Endothelial cell of umbilical vein (primary cell): ENCODE measurements at regions not wholly inside any gene's neighbourhood (a gene's known extent, or its start where the extent isn't known, plus 50 kb on each side); places are given as distances from the start of the nearest gene placed in this dataset.

Experiments
- BruUV-seq: library from RNA; stranded (reverse); fragments of 400-500 nt; replicated peaks from 2 replicates; lab custom pipeline; 2021; lab: Mats Ljungman, UMichigan
- CTCF ChIA-PET: fragments of 300-600, 350-600 bp; sonication (Branson Sonifier 250); formaldehyde crosslinking; loops from one replicate; lab custom pipeline; 2021; ENCODE audit warnings: antibody characterized with exemption, inconsistent platforms; lab: Charles Lee
- POLR2A ChIA-PET: fragments of 300-600, 350-600 bp; sonication (Branson Sonifier 250); formaldehyde crosslinking; loops from one replicate; lab custom pipeline; 2021; ENCODE audit warnings: antibody characterized with exemption, inconsistent platforms; lab: Charles Lee
- DNase-seq: peaks from one replicate; pipeline ENCODE4 v3.0.0-alpha.2; 2011; ENCODE audit warnings: low read depth, low spot score
- FAIRE-seq: peaks from 2 replicates; lab custom pipeline; 2011; peaks lifted over from hg19 to GRCh38; lab: Jason Lieb, UNC
- H2AFZ ChIP-seq: 2 replicates; pipeline ENCODE4 v1.6.0; 2012; ENCODE audit warnings: low read depth, low read length, control low read depth, inconsistent platforms
- H3K27ac ChIP-seq: 2 replicates; pipeline ENCODE4 v1.5.1; 2011; ENCODE audit warnings: low read depth, mild to moderate bottlenecking, control low read depth, low read length, moderate library complexity; ENCODE audit not compliant: insufficient read depth
- H3K27me3 ChIP-seq, 2 experiments: 2 replicates each; pipeline versions ENCODE4 v1.6.0 to v1.6.1; 2011; ENCODE audit warnings: low read length in 2 of 2, mixed read lengths in 1 of 2; ENCODE audit not compliant: control insufficient read depth in 2 of 2, insufficient read depth in 2 of 2
- H3K36me3 ChIP-seq, 2 experiments: 2 replicates in 1 of 2; 3 replicates in 1 of 2; pipeline ENCODE4 v1.5.1; 2011; ENCODE audit warnings: low read length in 2 of 2, mild to moderate bottlenecking in 1 of 2, moderate library complexity in 1 of 2; ENCODE audit not compliant: control insufficient read depth in 2 of 2, insufficient read depth in 2 of 2; ENCODE audit errors: extremely low read depth in 1 of 2
- H3K4me1 ChIP-seq: 3 replicates; pipeline ENCODE4 v1.5.1; 2011; ENCODE audit warnings: mild to moderate bottlenecking, low read length; ENCODE audit not compliant: control insufficient read depth, insufficient read depth; ENCODE audit errors: extremely low read depth
- H3K4me2 ChIP-seq: 2 replicates; pipeline ENCODE4 v1.6.1; 2011; ENCODE audit warnings: low read length, control low read depth, mixed read lengths; ENCODE audit not compliant: insufficient read depth
- H3K4me3 ChIP-seq, 3 experiments: fragments of 200-600 bp in 1 of 3; sonication (generic), shearing (Covaris generic) in 1 of 3; replicated peaks in 1 of 3; 2 replicates each; pipeline ENCODE4 v1.5.1; 2011 to 2016; ENCODE audit warnings: control low read depth in 3 of 3, low read length in 3 of 3, mild to moderate bottlenecking in 2 of 3, inconsistent platforms in 1 of 3, low read depth in 1 of 3, moderate library complexity in 1 of 3; ENCODE audit not compliant: insufficient read depth in 1 of 3
- H3K79me2 ChIP-seq: 2 replicates; pipeline ENCODE4 v1.6.0; 2012; ENCODE audit warnings: low read length, inconsistent platforms; ENCODE audit not compliant: control insufficient read depth, insufficient read depth
- H3K9ac ChIP-seq: replicated peaks from 2 replicates; pipeline ENCODE3; 2011; ENCODE audit warnings: low read length, control low read depth; ENCODE audit not compliant: insufficient read depth; ENCODE audit errors: extremely low read depth
- H3K9me1 ChIP-seq: replicated peaks from 3 replicates; pipeline ENCODE4 v1.6.0; 2011; ENCODE audit warnings: mild to moderate bottlenecking, low read length; ENCODE audit not compliant: control insufficient read depth, insufficient read depth; ENCODE audit errors: extremely low read depth
- H3K9me3 ChIP-seq: replicated peaks from 2 replicates; pipeline ENCODE4 v1.5.1; 2012; ENCODE audit warnings: low read length, inconsistent platforms; ENCODE audit not compliant: control insufficient read depth, insufficient read depth
- H4K20me1 ChIP-seq: replicated peaks from 2 replicates; pipeline ENCODE3; 2011; ENCODE audit warnings: mild to moderate bottlenecking, low read length; ENCODE audit not compliant: control insufficient read depth, insufficient read depth; ENCODE audit errors: extremely low read depth
- EZH2 ChIP-seq: IDR thresholded peaks from 2 replicates; pipeline ENCODE4 v1.6.1; 2012; ENCODE audit warnings: borderline replicate concordance, low read depth, mild to moderate bottlenecking, moderate library complexity, low read length, inconsistent platforms; ENCODE audit not compliant: severe bottlenecking
- FOS ChIP-seq: IDR thresholded peaks from 2 replicates; pipeline ENCODE4 v1.6.1; 2011; ENCODE audit warnings: mild to moderate bottlenecking, low read length, moderate library complexity, borderline replicate concordance; ENCODE audit not compliant: insufficient read depth
- GATA2 ChIP-seq: IDR thresholded peaks from 2 replicates; pipeline ENCODE4 v1.7.0; 2011; ENCODE audit warnings: low read depth, mild to moderate bottlenecking, moderate library complexity, mixed read lengths, low read length; ENCODE audit not compliant: insufficient read length, insufficient read depth
- JUN ChIP-seq: IDR thresholded peaks from 2 replicates; pipeline ENCODE4 v1.6.1; 2011; ENCODE audit warnings: borderline replicate concordance, low read depth; ENCODE audit not compliant: insufficient read length, insufficient read depth
- MYC ChIP-seq: IDR thresholded peaks from one replicate; pipeline ENCODE4 v1.6.1; 2011; ENCODE audit warnings: mild to moderate bottlenecking, low read depth, low read length
- POLR2A ChIP-seq: IDR thresholded peaks from 2 replicates; pipeline ENCODE4 v1.6.1; 2012; ENCODE audit warnings: low read depth, mild to moderate bottlenecking, control low read depth, low read length
- POLR2AphosphoS5 ChIP-seq: IDR thresholded peaks from 2 replicates; pipeline ENCODE4 v1.6.1; 2012; ENCODE audit warnings: low read depth, mild to moderate bottlenecking, control low read depth, low read length, moderate library complexity; ENCODE audit not compliant: insufficient read depth
- dilution Hi-C: fragments of 300-500 bp; cut with MboI; formaldehyde crosslinking; loops from one replicate; pipeline ENCODE4 v1.15.0; 2019; ENCODE audit warnings: low sequenced_read_pairs; ENCODE audit not compliant: extremely low pct_ligation_motif_present
- intact Hi-C: fragments of 100-400 bp; cut with micrococcal nuclease; formaldehyde crosslinking; loops from one replicate; pipeline ENCODE4 v1.10.0; 2022
- TF ChIP-seq, protein P1 (sequence below): IDR thresholded peaks from 2 replicates; pipeline ENCODE4 v1.6.1; 2011; ENCODE audit not compliant: insufficient read depth, insufficient read length
- TF ChIP-seq, protein P2 (sequence below), 2 donors: IDR thresholded peaks; 1 replicate in 1 of 2; 2 replicates in 1 of 2; pipeline ENCODE4 v1.5.1; 2011; ENCODE audit warnings: low read length in 2 of 2, mild to moderate bottlenecking in 2 of 2, moderate library complexity in 2 of 2, control low read depth in 1 of 2, inconsistent platforms in 1 of 2, low read depth in 1 of 2; ENCODE audit not compliant: insufficient read depth in 1 of 2; ENCODE audit errors: extremely low read depth in 1 of 2

DNA sequence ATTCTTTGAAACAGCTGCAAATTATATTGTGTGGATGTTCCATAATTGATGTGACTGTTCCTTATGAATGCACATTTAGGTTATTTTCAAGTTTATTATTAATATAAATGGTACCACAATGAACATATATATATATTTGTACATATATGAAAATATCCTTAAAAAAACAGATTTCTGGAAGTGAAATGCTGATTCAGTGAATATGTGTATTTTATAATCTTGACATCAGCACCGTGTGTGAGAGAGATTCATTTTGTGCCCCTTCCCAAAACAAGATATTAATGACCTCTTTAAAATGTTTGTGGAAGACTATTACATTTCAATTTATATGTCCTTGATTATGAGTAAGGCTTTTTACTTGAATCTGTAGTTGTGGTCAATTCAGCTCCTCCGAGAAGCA, 75.7 kb upstream of the PTPRT start:
- TF ChIP-seq EZH2 (no peak), POLR2AphosphoS5 (no peak)
- H3K9me3 ChIP-seq, result peaks cover 2% of the 10 kb centered on the region
- H3K4me2 ChIP-seq, result no peak overlapping the region
- H3K36me3 ChIP-seq, result no peaks in the 10 kb centered on the region
- no peaks in the 10 kb centered on the region for H3K9me1 ChIP-seq
- no peaks in the 10 kb centered on the region for H3K79me2 ChIP-seq
- no peaks in the 10 kb centered on the region for H4K20me1 ChIP-seq
- no peak overlapping the region for H3K9ac ChIP-seq
- intact Hi-C loops, result no loop called here
- H3K4me3 ChIP-seq, result no peak overlapping the region
- dilution Hi-C loops, result no loop called here
- CTCF ChIA-PET, result no interaction called here
- POLR2A ChIA-PET, result no interaction called here
- H3K4me1 ChIP-seq, result no peaks in the 10 kb centered on the region
- FAIRE-seq (no peak), DNase-seq (no peak)
- no TSS peak for BruUV-seq
- H3K27ac ChIP-seq, result no peak overlapping the region
- no peaks in the 10 kb centered on the region for H3K27me3 ChIP-seq
- no peak overlapping the region for H2AFZ ChIP-seq

DNA sequence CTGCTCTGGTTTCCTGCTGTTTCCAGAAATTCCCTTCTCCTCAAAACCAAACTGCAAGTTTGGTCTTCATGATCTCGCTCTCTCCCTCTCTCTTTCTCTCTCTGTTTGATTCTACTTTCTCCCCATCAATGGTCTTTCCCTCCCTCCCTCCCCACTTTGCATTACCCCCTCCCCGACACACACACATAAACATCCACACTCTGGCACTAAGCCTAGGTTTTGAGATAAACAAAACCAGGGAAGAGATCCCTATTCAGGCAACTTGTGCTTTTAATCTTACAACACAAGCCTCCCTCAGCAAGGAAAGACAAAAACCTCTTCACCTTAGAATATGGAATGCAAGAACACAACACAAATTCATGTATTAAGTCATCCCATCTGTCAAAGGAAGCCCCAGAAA, 73.5 kb upstream of the PTPRT start:
- H2AFZ ChIP-seq, result no peak overlapping the region
- BruUV-seq, result no TSS peak
- H3K79me2 ChIP-seq, result no peaks in the 10 kb centered on the region
- TF ChIP-seq POLR2A, result no peak
- TF ChIP-seq, protein P1, sequence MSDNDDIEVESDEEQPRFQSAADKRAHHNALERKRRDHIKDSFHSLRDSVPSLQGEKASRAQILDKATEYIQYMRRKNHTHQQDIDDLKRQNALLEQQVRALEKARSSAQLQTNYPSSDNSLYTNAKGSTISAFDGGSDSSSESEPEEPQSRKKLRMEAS, result no peak
- TF ChIP-seq FOS, result no peak
- TF ChIP-seq GATA2, result no peak
- TF ChIP-seq JUN, result no peak
- no peak for TF ChIP-seq POLR2AphosphoS5
- TF ChIP-seq, protein P2, sequence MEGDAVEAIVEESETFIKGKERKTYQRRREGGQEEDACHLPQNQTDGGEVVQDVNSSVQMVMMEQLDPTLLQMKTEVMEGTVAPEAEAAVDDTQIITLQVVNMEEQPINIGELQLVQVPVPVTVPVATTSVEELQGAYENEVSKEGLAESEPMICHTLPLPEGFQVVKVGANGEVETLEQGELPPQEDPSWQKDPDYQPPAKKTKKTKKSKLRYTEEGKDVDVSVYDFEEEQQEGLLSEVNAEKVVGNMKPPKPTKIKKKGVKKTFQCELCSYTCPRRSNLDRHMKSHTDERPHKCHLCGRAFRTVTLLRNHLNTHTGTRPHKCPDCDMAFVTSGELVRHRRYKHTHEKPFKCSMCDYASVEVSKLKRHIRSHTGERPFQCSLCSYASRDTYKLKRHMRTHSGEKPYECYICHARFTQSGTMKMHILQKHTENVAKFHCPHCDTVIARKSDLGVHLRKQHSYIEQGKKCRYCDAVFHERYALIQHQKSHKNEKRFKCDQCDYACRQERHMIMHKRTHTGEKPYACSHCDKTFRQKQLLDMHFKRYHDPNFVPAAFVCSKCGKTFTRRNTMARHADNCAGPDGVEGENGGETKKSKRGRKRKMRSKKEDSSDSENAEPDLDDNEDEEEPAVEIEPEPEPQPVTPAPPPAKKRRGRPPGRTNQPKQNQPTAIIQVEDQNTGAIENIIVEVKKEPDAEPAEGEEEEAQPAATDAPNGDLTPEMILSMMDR (IDR thresholded peaks at IDR 0.05; ENCODE audit: extremely low read depth in 1 of 2, insufficient read depth in 1 of 2, low read depth in 1 of 2, low read length in 2 of 2), result no peak
- TF ChIP-seq EZH2, result no peak
- no peak for TF ChIP-seq MYC
- H3K9ac ChIP-seq, result no peak overlapping the region
- no peaks in the 10 kb centered on the region for H3K4me1 ChIP-seq
- no peaks in the 10 kb centered on the region for H3K27me3 ChIP-seq
- dilution Hi-C loops (no loop called here), intact Hi-C loops (no loop called here)
- H3K4me2 ChIP-seq, result no peak overlapping the region
- no peaks in the 10 kb centered on the region for H3K36me3 ChIP-seq
- FAIRE-seq (no peak), DNase-seq (no peak)
- H3K9me3 ChIP-seq, result peaks cover 2% of the 10 kb centered on the region
- ChIA-PET POLR2A (no interaction called here), CTCF (no interaction called here)
- no peak overlapping the region for H3K27ac ChIP-seq
- no peaks in the 10 kb centered on the region for H4K20me1 ChIP-seq
- no peak overlapping the region for H3K4me3 ChIP-seq
- no peaks in the 10 kb centered on the region for H3K9me1 ChIP-seq
